ENCODE measurements at regions not wholly inside any gene's neighbourhood (a gene's known extent, or its start where the extent isn't known, plus 50 kb on each side); places are given as distances from the start of the nearest gene placed in this dataset.

- TF ChIP-seq CTCF (IDR thresholded peaks at IDR 0.05) (no peak), POLR2A (IDR thresholded peaks at IDR 0.05) (no peak)
Observed at GRCh38 chr13:73941752-73942151, 192.5 kb downstream of the KLF12 start.

Data from ovary (tissue), 3 donors.